IMR-90 (cell line): ENCODE measurements at regions not wholly inside any gene's neighbourhood (a gene's known extent, or its start where the extent isn't known, plus 50 kb on each side); places are given as distances from the start of the nearest gene placed in this dataset.

Experiments
- ATAC-seq: fragments of 200-7000 bp; cut with Tn5 transposase; 2 replicates; pipeline ENCODE4 v1.9.1; 2020; ENCODE audit warnings: low read depth, mild to moderate bottlenecking, moderate library complexity
- BruUV-seq: library from RNA; stranded (reverse); fragments of 400-500 nt; replicated peaks from 2 replicates; lab custom pipeline; 2021; lab: Mats Ljungman, UMichigan
- CTCF ChIA-PET: fragments of 300-600 bp; formaldehyde crosslinking; extraction: SDS; loops from one replicate; lab custom pipeline; 2021; ENCODE audit warnings: antibody characterized with exemption; lab: Yijun Ruan, JAX
- POLR2A ChIA-PET: fragments of 300-600 bp; sonication (Branson Sonifier 250); formaldehyde crosslinking; loops from one replicate; lab custom pipeline; 2022; ENCODE audit warnings: antibody characterized with exemption; ENCODE audit not compliant: unreplicated experiment; lab: Charles Lee
- DNase-seq: peaks from one replicate; pipeline ENCODE4 v3.0.0; 2013
- H2AFZ ChIP-seq: replicated peaks from 2 replicates; pipeline ENCODE3; 2013; ENCODE audit warnings: low read length, mild to moderate bottlenecking; ENCODE audit not compliant: poor library complexity
- H2AK5ac ChIP-seq: 2 replicates; pipeline ENCODE4 v1.6.1; 2013; ENCODE audit warnings: low read depth, low read length, inconsistent platforms
- H2AK9ac ChIP-seq: replicated peaks from 2 replicates; pipeline ENCODE3; 2013; ENCODE audit warnings: mild to moderate bottlenecking, low read depth, low read length, moderate library complexity; ENCODE audit not compliant: poor library complexity
- H2BK120ac ChIP-seq: 2 replicates; pipeline ENCODE4 v1.6.1; 2013; ENCODE audit warnings: low read depth, low read length, inconsistent platforms
- H2BK15ac ChIP-seq: 3 replicates; pipeline ENCODE4 v1.6.1; 2013; ENCODE audit warnings: low read depth, low read length, inconsistent platforms
- H2BK20ac ChIP-seq: 2 replicates; pipeline ENCODE4 v1.6.1; 2013; ENCODE audit warnings: low read depth, mild to moderate bottlenecking, inconsistent platforms, low read length, moderate library complexity
- H2BK5ac ChIP-seq: 2 replicates; pipeline ENCODE4 v1.6.1; 2013; ENCODE audit warnings: mild to moderate bottlenecking, low read depth, low read length, inconsistent platforms; ENCODE audit not compliant: poor library complexity, severe bottlenecking
- H3K14ac ChIP-seq: replicated peaks from 2 replicates; pipeline ENCODE4 v1.6.1; 2013; ENCODE audit warnings: low read depth, low read length, inconsistent platforms
- H3K18ac ChIP-seq: 2 replicates; pipeline ENCODE4 v1.6.1; 2013; ENCODE audit warnings: low read depth, low read length, control low read depth
- H3K23ac ChIP-seq: 2 replicates; pipeline ENCODE4 v1.6.1; 2013; ENCODE audit warnings: low read depth, low read length, inconsistent platforms
- H3K27ac ChIP-seq: 2 replicates; pipeline ENCODE4 v1.5.1; 2013; ENCODE audit warnings: mild to moderate bottlenecking, control low read depth, low read length; ENCODE audit not compliant: insufficient read depth
- H3K27me3 ChIP-seq: 2 replicates; pipeline ENCODE4 v1.6.1; 2013; ENCODE audit warnings: low read length; ENCODE audit not compliant: control insufficient read depth, insufficient read depth
- H3K36me3 ChIP-seq: 2 replicates; pipeline ENCODE4 v1.6.1; 2013; ENCODE audit warnings: low read length, mixed read lengths; ENCODE audit not compliant: control insufficient read depth, insufficient read depth
- H3K4ac ChIP-seq: 2 replicates; pipeline ENCODE4 v1.6.1; 2013; ENCODE audit warnings: low read depth, low read length, inconsistent platforms
- H3K4me1 ChIP-seq: 2 replicates; pipeline ENCODE4 v1.6.1; 2013; ENCODE audit warnings: low read length, mixed read lengths; ENCODE audit not compliant: control insufficient read depth, insufficient read depth
- H3K4me2 ChIP-seq: 2 replicates; pipeline ENCODE4 v1.6.1; 2013; ENCODE audit warnings: low read depth, mild to moderate bottlenecking, control low read depth, low read length, moderate library complexity
- H3K4me3 ChIP-seq: 2 replicates; pipeline ENCODE4 v1.5.1; 2013; ENCODE audit warnings: low read depth, mild to moderate bottlenecking, control low read depth, low read length, moderate library complexity; ENCODE audit not compliant: insufficient read depth
- H3K56ac ChIP-seq: 2 replicates; pipeline ENCODE4 v1.6.1; 2013; ENCODE audit warnings: low read length, inconsistent platforms; ENCODE audit not compliant: insufficient read depth; ENCODE audit errors: extremely low read depth
- H3K79me1 ChIP-seq, 2 experiments: 2 replicates each; pipeline ENCODE4 v1.6.1; 2013; ENCODE audit warnings: low read length in 2 of 2, inconsistent platforms in 1 of 2, low read depth in 1 of 2
- H3K9ac ChIP-seq: 2 replicates; pipeline ENCODE4 v1.6.1; 2013; ENCODE audit warnings: low read depth, low read length, control low read depth
- H3K9me1 ChIP-seq: 2 replicates; pipeline ENCODE4 v1.6.1; 2013; ENCODE audit warnings: low read length, inconsistent platforms; ENCODE audit not compliant: insufficient read depth
- H3K9me3 ChIP-seq: 2 replicates; pipeline ENCODE4 v1.6.1; 2013; ENCODE audit warnings: low read length; ENCODE audit not compliant: control insufficient read depth, insufficient read depth
- H4K20me1 ChIP-seq: 2 replicates; pipeline ENCODE4 v1.6.1; 2013; ENCODE audit warnings: low read length, inconsistent platforms; ENCODE audit not compliant: insufficient read depth
- H4K5ac ChIP-seq: 2 replicates; pipeline ENCODE4 v1.6.1; 2013; ENCODE audit warnings: mild to moderate bottlenecking, low read depth, low read length, control low read depth
- H4K8ac ChIP-seq, 2 experiments: 2 replicates each; pipeline ENCODE4 v1.6.1; 2013; ENCODE audit warnings: low read depth in 2 of 2, low read length in 2 of 2, control low read depth in 1 of 2, inconsistent platforms in 1 of 2
- H4K91ac ChIP-seq: 2 replicates; pipeline ENCODE4 v1.6.1; 2013; ENCODE audit warnings: low read depth, low read length, inconsistent platforms; ENCODE audit not compliant: insufficient read depth
- RAD21 ChIP-seq: IDR thresholded peaks from 2 replicates; pipeline ENCODE4 v1.6.1; 2012; ENCODE audit warnings: low read length, improper control_type of control experiment
- WGBS, 2 experiments: methylation state at CpG; one replicate each; pipeline versions ENCODE4 v1.1.5 to v1.1.7; 2013; ENCODE audit warnings: missing lambda C conversion rate in 2 of 2; ENCODE audit not compliant: insufficient read length in 1 of 2; ENCODE audit errors: extremely low coverage in 2 of 2; 5-methylcytosine and 5-hydroxymethylcytosine counted together
- dilution Hi-C: fragments of 300-500 bp; cut with HindIII; formaldehyde crosslinking; loops from one replicate; pipeline ENCODE4 v1.14.3; 2018; ENCODE audit warnings: low sequenced_read_pairs; ENCODE audit not compliant: unreplicated experiment
- in situ Hi-C: fragments of 300-500 bp; cut with MboI; formaldehyde crosslinking; loops from 3 replicates; pipeline ENCODE4 v1.14.3; 2019; ENCODE audit warnings: low sequenced_read_pairs, inconsistent platforms, mixed read lengths
- intact Hi-C: fragments of 100-400 bp; cut with micrococcal nuclease; formaldehyde crosslinking; loops from 2 replicates; pipeline ENCODE4 v1.10.0; 2022

DNA sequence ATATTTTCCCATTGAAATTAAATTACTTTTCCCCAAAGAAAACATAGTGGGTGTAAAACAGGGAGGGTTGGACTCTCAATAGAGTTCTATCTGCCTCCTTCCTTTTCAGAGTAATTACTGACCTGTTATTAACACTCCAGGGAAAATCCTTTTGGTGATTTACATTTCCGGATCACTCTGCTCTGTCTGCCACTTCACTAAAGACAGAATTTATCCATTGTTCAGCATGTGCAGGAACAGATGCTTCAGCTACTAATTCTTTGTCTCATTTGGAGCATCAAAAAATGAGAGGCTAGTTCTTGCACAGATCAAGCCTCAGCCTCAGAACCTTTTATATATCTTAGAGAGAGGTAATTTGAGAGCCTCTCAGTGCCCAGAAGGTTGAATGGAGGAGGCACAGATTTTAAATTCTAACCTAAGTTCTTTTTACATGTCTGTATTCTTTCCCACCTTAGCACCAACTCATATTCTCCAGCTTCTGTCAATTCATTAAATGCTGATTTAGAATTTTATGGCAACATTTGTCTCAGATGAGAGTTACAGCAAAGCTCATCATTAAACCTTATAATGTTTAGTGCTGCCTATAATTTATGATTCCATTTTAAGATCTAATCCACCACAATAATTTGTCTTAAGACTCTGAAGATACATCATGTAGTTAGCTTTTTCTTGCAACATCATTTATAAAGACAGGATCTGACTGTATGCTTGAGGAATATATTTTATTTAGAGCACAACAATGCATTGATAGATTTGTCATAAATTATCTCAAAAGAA lies 1494.4 kb downstream of the STIM2 start:
- H4K91ac ChIP-seq, result no peak overlapping the region
- H2BK20ac ChIP-seq, result no peak overlapping the region
- H3K27me3 ChIP-seq, result no peaks in the 10 kb centered on the region
- H3K79me1 ChIP-seq, result no peaks in the 10 kb centered on the region
- H2BK15ac ChIP-seq, result no peak overlapping the region
- dilution Hi-C loops, result no loop called here
- peaks cover 2% of the 10 kb centered on the region; the same call in 1 of the 2 replicates for H3K9me3 ChIP-seq
- H2AK5ac ChIP-seq, result no peak overlapping the region
- intact Hi-C loops, result loop anchor here (10.0 kb wide), 1 partner anchor 490 kb away; no protein-coding TSS in a partner anchor
- no peaks in the 10 kb centered on the region for H3K36me3 ChIP-seq
- H3K9ac ChIP-seq, result no peak overlapping the region
- H3K14ac ChIP-seq, result no peak overlapping the region
- H3K9me1 ChIP-seq, result no peaks in the 10 kb centered on the region
- BruUV-seq, result no TSS peak
- H3K18ac ChIP-seq, result no peak overlapping the region
- TF ChIP-seq RAD21, result no peak
- in situ Hi-C loops, result no loop called here
- CTCF ChIA-PET, result no interaction called here
- H3K56ac ChIP-seq, result no peak overlapping the region
- H3K23ac ChIP-seq, result no peak overlapping the region
- H2BK5ac ChIP-seq, result no peak overlapping the region
- H2AFZ ChIP-seq, result no peak overlapping the region
- H3K4me1 ChIP-seq, result 0 out of 2 replicates have a peak, but pooled peaks cover 2% of the 10 kb centered on the region
- H3K27ac ChIP-seq, result no peak overlapping the region
- H3K4me3 ChIP-seq, result no peak overlapping the region
- no peak overlapping the region for H2AK9ac ChIP-seq
- H2BK120ac ChIP-seq, result no peak overlapping the region
- WGBS, 2 experiments, result 60% methylated on average over 1 of the region's 1 CpG; no CpG with 5 or more reads in 1 of the 2 experiments
- H3K4ac ChIP-seq, result no peak overlapping the region
- H3K4me2 ChIP-seq, result no peak overlapping the region
- H4K5ac ChIP-seq, result no peak overlapping the region
- DNase-seq, result no peak
- 0 out of 4 replicates have a peak overlapping the region, but pooled peaks of 1 of the 2 experiments have one; percentile 21 for H4K8ac ChIP-seq
- POLR2A ChIA-PET, result no interaction called here
- H4K20me1 ChIP-seq, result no peaks in the 10 kb centered on the region
- no peak for ATAC-seq
